ENCODE measurements at regions not wholly inside any gene's neighbourhood (a gene's known extent, or its start where the extent isn't known, plus 50 kb on each side); places are given as distances from the start of the nearest gene placed in this dataset.
"Not testable (repeated sequence)": the region's sequence is repeated elsewhere in the genome, so short reads cannot be mapped to it uniquely, and the experiment has no call there.

GRCh38 chr2:180698668-180699067 is 281.7 kb upstream of the UBE2E3 start:
- DNase-seq: no peak

- DNase-seq: no peak
Observed at GRCh38 chr2:180695586-180696401, 284.6 kb upstream of the UBE2E3 start.

- no peak for DNase-seq
Observed at GRCh38 chr2:180694445-180695421, 285.7 kb upstream of the UBE2E3 start.

- DNase-seq: no peak
Observed at GRCh38 chr2:180692322-180692721, 288.1 kb upstream of the UBE2E3 start.

- DNase-seq: not testable (repeated sequence)
Observed at GRCh38 chr2:180691855-180692223, 288.6 kb upstream of the UBE2E3 start.

- DNase-seq: not testable (repeated sequence)
Observed at GRCh38 chr2:180691186-180691854, 289.1 kb upstream of the UBE2E3 start.

- DNase-seq: no peak
Observed at GRCh38 chr2:180690611-180691010, 289.8 kb upstream of the UBE2E3 start.

- DNase-seq: no peak
Observed at GRCh38 chr2:180682871-180683270, 297.5 kb upstream of the UBE2E3 start.

- DNase-seq: no peak
Observed at GRCh38 chr2:180679693-180680092, 300.7 kb upstream of the UBE2E3 start.

GRCh38 chr2:180678625-180678972 is 301.8 kb upstream of the UBE2E3 start:
- no peak for DNase-seq

- peak in 1 of 56 donors; percentile 10 for DNase-seq
Observed at GRCh38 chr2:180677930-180678624, 302.3 kb upstream of the UBE2E3 start.

- no peak for DNase-seq
Observed at GRCh38 chr2:180677200-180677599, 303.2 kb upstream of the UBE2E3 start.

GRCh38 chr2:180676520-180677025 is 303.8 kb upstream of the UBE2E3 start:
- no peak for DNase-seq

- DNase-seq: no peak
Observed at GRCh38 chr2:180675170-180675569, 305.2 kb upstream of the UBE2E3 start.

- no peak for DNase-seq
Observed at GRCh38 chr2:180672377-180672776, 308.0 kb upstream of the UBE2E3 start.

GRCh38 chr2:180670302-180671003 is 310.0 kb upstream of the UBE2E3 start:
- DNase-seq: no peak

GRCh38 chr2:180669016-180669415 is 311.4 kb upstream of the UBE2E3 start:
- no peak for DNase-seq

- no peak for DNase-seq
Observed at GRCh38 chr2:180664507-180664906, 315.9 kb upstream of the UBE2E3 start.

- no peak for DNase-seq
Observed at GRCh38 chr2:180662941-180663471, 317.4 kb upstream of the UBE2E3 start.

- DNase-seq: no peak
Observed at GRCh38 chr2:180662521-180662920, 317.9 kb upstream of the UBE2E3 start.
